ENCODE measurements at regions not wholly inside any gene's neighbourhood (a gene's known extent, or its start where the extent isn't known, plus 50 kb on each side); places are given as distances from the start of the nearest gene placed in this dataset.

GRCh38 chr10:24035761-24036160 is 173.2 kb upstream of the KIAA1217 start:
- Histone ChIP-seq H3K9ac (ENCODE audit: control insufficient read depth, insufficient read depth, low read length) (no peak overlapping the region), H3K4me3 (no peak overlapping the region), H4K20me1 (ENCODE audit: control insufficient read depth, insufficient read depth) (no peaks in the 10 kb centered on the region), H3K27ac (ENCODE audit: control insufficient read depth, insufficient read depth) (no peak overlapping the region), H3K9me3 (replicated peaks; ENCODE audit: control insufficient read depth, insufficient read depth, low read length) (no peaks in the 10 kb centered on the region), H3K79me2 (ENCODE audit: control insufficient read depth, insufficient read depth, low read length) (no peaks in the 10 kb centered on the region), H3K27me3 (replicated peaks in 1 of 2; ENCODE audit: control insufficient read depth in 2 of 2, insufficient read depth in 2 of 2, low read length in 1 of 2) (no peaks in the 10 kb centered on the region), H3K36me3 (ENCODE audit: control insufficient read depth in 2 of 2, insufficient read depth in 2 of 2, low read length in 1 of 2) (no peaks in the 10 kb centered on the region), H3K4me2 (ENCODE audit: control insufficient read depth, insufficient read depth) (no peak overlapping the region), H3K4me1 (ENCODE audit: control insufficient read depth, insufficient read depth, low read length) (no peaks in the 10 kb centered on the region), H2AFZ (ENCODE audit: control insufficient read depth, low read depth, low read length) (no peak overlapping the region)
- in situ Hi-C loops (cut with MboI) (no loop called here), intact Hi-C loops (cut with micrococcal nuclease; ENCODE audit: unreplicated experiment) (no loop called here)
- POLR2A ChIA-PET, result no interaction called here
- DNase-seq (ENCODE audit: low read depth, low spot score) (no peak), ATAC-seq (no peak), FAIRE-seq (no peak)
- no TSS peak for BruUV-seq (replicated peaks)
- TF ChIP-seq RCOR1 (conservative IDR thresholded peaks at IDR 0.05; ENCODE audit: low read depth, low read length) (no peak), PAX5 (IDR thresholded peaks at IDR 0.05; ENCODE audit: borderline replicate concordance, low read depth, low read length) (0 out of 2 replicates have a peak, but pooled peaks have one; percentile 24)
- SMC1A ChIA-PET (ENCODE audit: uncharacterized antibody, unreplicated experiment), result no interaction called here
- WGBS (ENCODE audit: insufficient coverage, insufficient replicate concordance, low lambda C conversion rate, missing lambda C conversion rate), result 43% methylated on average over 4 of the region's 4 CpGs
- CTCF ChIA-PET, result interaction anchor here (1.2 kb wide), 1 partner anchor 12 kb away, joined by 3 read pairs; no protein-coding TSS in a partner anchor
- RAD21 ChIA-PET (ENCODE audit: unreplicated experiment), result no interaction called here

- H3K4me3 ChIP-seq, result no peak overlapping the region
- no peak overlapping the region for H3K27ac ChIP-seq (ENCODE audit: control insufficient read depth, insufficient read depth)
- SMC1A ChIA-PET (ENCODE audit: uncharacterized antibody, unreplicated experiment), result no interaction called here
- H3K36me3 ChIP-seq (ENCODE audit: control insufficient read depth in 2 of 2, insufficient read depth in 2 of 2, low read length in 1 of 2), result no peaks in the 10 kb centered on the region
- H3K79me2 ChIP-seq (ENCODE audit: control insufficient read depth, insufficient read depth, low read length), result no peaks in the 10 kb centered on the region
- FAIRE-seq (no peak), ATAC-seq (no peak), DNase-seq (ENCODE audit: low read depth, low spot score) (no peak)
- H3K9ac ChIP-seq (ENCODE audit: control insufficient read depth, insufficient read depth, low read length), result no peak overlapping the region
- in situ Hi-C loops (cut with MboI), result no loop called here
- BruUV-seq (replicated peaks), result no TSS peak
- no peaks in the 10 kb centered on the region for H4K20me1 ChIP-seq (ENCODE audit: control insufficient read depth, insufficient read depth)
- no peak overlapping the region for H3K4me2 ChIP-seq (ENCODE audit: control insufficient read depth, insufficient read depth)
- H3K4me1 ChIP-seq (ENCODE audit: control insufficient read depth, insufficient read depth, low read length), result no peaks in the 10 kb centered on the region
- intact Hi-C loops (cut with micrococcal nuclease; ENCODE audit: unreplicated experiment), result no loop called here
- POLR2A ChIA-PET, result interaction anchor here (0.6 kb wide), 1 partner anchor 690 kb away, joined by 3 read pairs; no protein-coding TSS in a partner anchor
- RAD21 ChIA-PET (ENCODE audit: unreplicated experiment), result no interaction called here
- H2AFZ ChIP-seq (ENCODE audit: control insufficient read depth, low read depth, low read length), result no peak overlapping the region
- 35% methylated on average over 5 of the region's 5 CpGs for WGBS (ENCODE audit: insufficient coverage, insufficient replicate concordance, low lambda C conversion rate, missing lambda C conversion rate)
- CTCF ChIA-PET, result no interaction called here
- H3K9me3 ChIP-seq (replicated peaks; ENCODE audit: control insufficient read depth, insufficient read depth, low read length), result no peaks in the 10 kb centered on the region
- H3K27me3 ChIP-seq (replicated peaks in 1 of 2; ENCODE audit: control insufficient read depth in 2 of 2, insufficient read depth in 2 of 2, low read length in 1 of 2), result no peaks in the 10 kb centered on the region
- TF ChIP-seq PBX3 (IDR thresholded peaks at IDR 0.05; ENCODE audit: insufficient replicate concordance, low read depth, low read length), result no peak
- no peak for TF ChIP-seq SMAD1 (IDR thresholded peaks at IDR 0.05; ENCODE audit: low read depth, partially characterized antibody)
- TF ChIP-seq IRF5 (IDR thresholded peaks at IDR 0.05; ENCODE audit: borderline replicate concordance), result no peak
- TF ChIP-seq TAF1 (IDR thresholded peaks at IDR 0.05; ENCODE audit: borderline replicate concordance, low read depth, low read length), result no peak
- no peak for TF ChIP-seq CREB1 (IDR thresholded peaks at IDR 0.05; ENCODE audit: low read depth)
- TF ChIP-seq SIN3A (IDR thresholded peaks at IDR 0.05; ENCODE audit: low read depth, low read length), result no peak
- no peak for TF ChIP-seq RAD21 (IDR thresholded peaks at IDR 0.05; ENCODE audit: insufficient read depth, low read depth, low read length)
- TF ChIP-seq ZNF592 (IDR thresholded peaks at IDR 0.05), result no peak
- TF ChIP-seq CEBPB (IDR thresholded peaks at IDR 0.05; ENCODE audit: borderline replicate concordance in 1 of 2, low read depth in 2 of 2, low read length in 2 of 2), result no peak
- no peak for TF ChIP-seq DPF2 (IDR thresholded peaks at IDR 0.05)
- TF ChIP-seq SREBF1 (IDR thresholded peaks at IDR 0.05; ENCODE audit: low read length), result no peak
Observed at GRCh38 chr10:24039315-24039714, 169.6 kb upstream of the KIAA1217 start.

Measured in GM12878 (cell line).